GM19438 (cell line): ENCODE measurements at regions not wholly inside any gene's neighbourhood (a gene's known extent, or its start where the extent isn't known, plus 50 kb on each side); places are given as distances from the start of the nearest gene placed in this dataset.
"Not testable (repeated sequence)": the region's sequence is repeated elsewhere in the genome, so short reads cannot be mapped to it uniquely, and the experiment has no call there.

Experiments
- ATAC-seq: cut with Tn5 transposase; IDR thresholded peaks from one replicate; pipeline ENCODE4 v1.9.1; 2021; ENCODE audit warnings: low read depth; ENCODE audit not compliant: unreplicated experiment

GRCh38 chrX:108896349-108896748 is 160.0 kb upstream of the IRS4 start:
- not testable (repeated sequence) for ATAC-seq

GRCh38 chrX:108892501-108892900 is 156.1 kb upstream of the IRS4 start:
- no peak for ATAC-seq

- ATAC-seq, result no peak
Observed at GRCh38 chrX:108875548-108875947, 139.2 kb upstream of the IRS4 start.

GRCh38 chrX:108843039-108843438 is 106.7 kb upstream of the IRS4 start:
- ATAC-seq, result not testable (repeated sequence)

- no peak for ATAC-seq
Observed at GRCh38 chrX:108833993-108834392, 97.6 kb upstream of the IRS4 start.

- no peak for ATAC-seq
Observed at GRCh38 chrX:108811891-108812290, 75.5 kb upstream of the IRS4 start.

GRCh38 chrX:108795240-108795639 is 58.9 kb upstream of the IRS4 start:
- ATAC-seq, result no peak
